ENCODE measurements at regions not wholly inside any gene's neighbourhood (a gene's known extent, or its start where the extent isn't known, plus 50 kb on each side); places are given as distances from the start of the nearest gene placed in this dataset.

- DNase-seq (ENCODE audit: low read depth in 4 of 4, low spot score in 3 of 4): no peak
These were observed 66.5 kb upstream of the PJA2 start for GRCh38 chr5:109476292-109476691.

GRCh38 chr5:109469896-109470662 lies 60.3 kb upstream of the PJA2 start:
- no peak for DNase-seq (ENCODE audit: low read depth in 4 of 4, low spot score in 3 of 4)

GRCh38 chr5:109468737-109469420 lies 59.1 kb upstream of the PJA2 start:
- DNase-seq (ENCODE audit: low read depth in 4 of 4, low spot score in 3 of 4): peak; percentile 94 to 96 (median 94)

GRCh38 chr5:109468288-109468676 lies 58.5 kb upstream of the PJA2 start:
- DNase-seq (ENCODE audit: low read depth in 4 of 4, low spot score in 3 of 4): no peak

- DNase-seq (ENCODE audit: low read depth in 4 of 4, low spot score in 3 of 4): no peak
These were observed 57.3 kb upstream of the PJA2 start for GRCh38 chr5:109467058-109467457.

Data from right renal pelvis (tissue), 4 donors.